C4-2B (cell line): ENCODE measurements at regions not wholly inside any gene's neighbourhood (a gene's known extent, or its start where the extent isn't known, plus 50 kb on each side); places are given as distances from the start of the nearest gene placed in this dataset.

ENCODE experiments used
- CTCF ChIP-seq: fragments of 450-650 bp; conservative IDR thresholded peaks from 2 replicates; pipeline ENCODE4 v1.5.1; 2017; ENCODE audit warnings: mild to moderate bottlenecking
- ZFX ChIP-seq: fragments of 450-650 bp; IDR thresholded peaks from 2 replicates; pipeline ENCODE4 v1.6.1; 2017

GRCh38 chr3:193023218-193023617 is 105.6 kb upstream of the MB21D2 start:
- TF ChIP-seq CTCF = no peak
- TF ChIP-seq ZFX = no peak
